Naive B cell (primary cell): ENCODE measurements at regions not wholly inside any gene's neighbourhood (a gene's known extent, or its start where the extent isn't known, plus 50 kb on each side); places are given as distances from the start of the nearest gene placed in this dataset.

Experiments used
- ATAC-seq, 2 donors: fragments of 150-1000 bp; cut with Tn5 transposase; 2 replicates each; pipeline ENCODE4 v1.10.0; 2021; ENCODE audit warnings: low read depth in 2 of 2, mild to moderate bottlenecking in 2 of 2, moderate library complexity in 2 of 2
- DNase-seq: peaks from one replicate; pipeline ENCODE4 v3.0.0; 2022
- H3K27ac Mint-ChIP-seq, 6 donors: one replicate each; pipeline ENCODE4 v1.8.0; 2020 to 2022; ENCODE audit warnings: mild to moderate bottlenecking in 6 of 6, mixed read lengths in 6 of 6, moderate library complexity in 5 of 6, inconsistent platforms in 2 of 6
- H3K27me3 Mint-ChIP-seq, 3 donors: one replicate each; pipeline ENCODE4 v1.8.0; 2021 to 2022; ENCODE audit warnings: mixed read lengths in 3 of 3, mild to moderate bottlenecking in 1 of 3
- H3K36me3 Mint-ChIP-seq, 2 donors: one replicate each; pipeline ENCODE4 v1.8.0; 2020 to 2022; ENCODE audit warnings: mixed read lengths in 2 of 2, inconsistent platforms in 1 of 2, mild to moderate bottlenecking in 1 of 2
- H3K4me1 Mint-ChIP-seq, 3 donors: one replicate each; pipeline ENCODE4 v1.8.0; 2020 to 2022; ENCODE audit warnings: mixed read lengths in 3 of 3, inconsistent platforms in 1 of 3, mild to moderate bottlenecking in 1 of 3, moderate library complexity in 1 of 3
- H3K4me3 Mint-ChIP-seq, 8 donors: one replicate each; pipeline ENCODE4 v1.8.0; 2020 to 2022; ENCODE audit warnings: mild to moderate bottlenecking in 8 of 8, mixed read lengths in 8 of 8, moderate library complexity in 8 of 8, inconsistent platforms in 2 of 8
- H3K9me3 Mint-ChIP-seq, 7 donors: one replicate each; pipeline ENCODE4 v1.8.0; 2020 to 2022; ENCODE audit warnings: mixed read lengths in 7 of 7, mild to moderate bottlenecking in 5 of 7, inconsistent platforms in 2 of 7, moderate library complexity in 1 of 7

DNA sequence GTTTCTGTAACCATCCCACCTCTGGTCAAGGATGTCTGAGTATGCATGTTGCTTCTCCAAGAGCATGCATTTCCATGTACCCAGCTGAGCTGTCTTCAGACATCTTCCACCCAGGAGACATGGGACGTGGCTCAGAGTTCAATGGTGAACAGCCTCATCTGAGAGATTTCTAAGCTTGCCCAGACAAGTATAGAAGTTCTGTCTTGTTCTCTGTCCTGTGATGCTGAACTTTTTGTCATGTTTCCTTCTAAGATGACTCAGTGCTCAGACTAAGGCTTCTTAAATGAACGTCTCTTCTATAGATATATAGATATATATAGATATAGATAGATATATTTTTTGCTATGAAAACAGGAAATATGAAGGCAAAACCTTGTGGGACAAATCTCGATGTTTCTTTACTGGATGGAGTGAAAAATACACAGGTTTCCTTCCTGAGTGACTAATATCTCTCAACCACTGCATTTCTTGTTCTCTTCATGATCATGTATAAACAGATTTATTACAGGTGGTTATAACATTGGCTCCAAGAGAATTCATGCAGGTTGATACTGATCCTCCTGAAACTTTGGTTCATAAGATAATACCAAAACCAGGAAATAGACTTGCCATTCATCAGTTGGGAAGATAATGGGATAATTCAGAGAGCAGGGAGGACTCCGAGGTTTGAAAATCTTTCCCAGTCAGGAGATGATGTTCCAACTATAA lies 168.2 kb downstream of the ZNF518B start:
- peaks cover 3 to 20% (median 12%) of the 10 kb centered on the region in 3 donors for H3K27me3 Mint-ChIP-seq
- H3K36me3 Mint-ChIP-seq, result no peaks in the 10 kb centered on the region
- H3K4me3 Mint-ChIP-seq, result no peak overlapping the region
- ATAC-seq, result no peak
- H3K9me3 Mint-ChIP-seq, result peaks cover 0 to 11% (median 0%) of the 10 kb centered on the region in 7 donors
- no peak for DNase-seq
- no peaks in the 10 kb centered on the region for H3K4me1 Mint-ChIP-seq
- H3K27ac Mint-ChIP-seq, result no peak overlapping the region

DNA sequence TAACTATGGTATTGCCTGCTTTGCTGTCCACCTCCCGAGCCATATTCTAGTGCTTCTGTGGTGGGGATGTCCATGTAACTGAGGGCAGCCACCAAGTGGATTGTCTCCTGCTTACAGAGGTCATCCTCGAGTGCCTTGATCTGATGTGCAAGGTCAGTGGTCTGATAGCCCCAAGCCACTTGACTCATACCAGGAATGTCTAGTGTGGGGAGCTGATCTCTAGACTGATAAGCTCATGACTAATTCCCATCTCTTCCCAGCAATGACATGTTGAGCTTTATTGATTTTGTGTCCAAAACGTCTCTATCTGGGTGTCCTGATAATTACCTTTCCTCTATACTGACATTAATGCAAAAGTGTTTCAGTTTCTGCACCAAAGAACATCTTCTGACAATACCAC lies 168.4 kb upstream of the WDR1 start:
- no peak overlapping the region for H3K27ac Mint-ChIP-seq
- H3K27me3 Mint-ChIP-seq, result peaks cover 0 to 16% (median 0%) of the 10 kb centered on the region in 3 donors
- no peak for DNase-seq
- H3K9me3 Mint-ChIP-seq, result peaks cover 0 to 6% (median 0%) of the 10 kb centered on the region in 7 donors
- no peak for ATAC-seq
- H3K4me3 Mint-ChIP-seq, result no peak overlapping the region
- no peaks in the 10 kb centered on the region for H3K36me3 Mint-ChIP-seq
- H3K4me1 Mint-ChIP-seq, result no peaks in the 10 kb centered on the region

DNA sequence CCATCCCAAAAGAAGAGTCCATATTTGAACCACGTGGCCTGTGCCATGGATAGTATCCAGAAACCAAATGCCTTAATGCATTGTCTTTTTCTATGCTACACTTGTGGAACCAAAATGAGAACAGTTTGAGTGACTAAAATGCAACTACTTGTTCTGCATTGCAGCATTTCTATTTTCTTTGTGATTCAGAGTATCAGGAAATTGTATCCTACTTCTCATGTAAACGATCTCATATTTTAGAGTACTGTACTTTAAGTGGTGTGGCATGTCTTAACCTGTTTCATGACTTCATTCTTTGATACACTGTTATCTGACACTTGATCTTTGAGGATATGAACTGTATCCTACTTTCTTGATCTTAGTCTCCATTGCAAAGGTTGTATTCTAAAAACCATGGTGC lies 167.2 kb upstream of the WDR1 start:
- Mint-ChIP-seq H3K9me3 (peaks cover 0 to 6% (median 0%) of the 10 kb centered on the region in 7 donors), H3K4me3 (no peak overlapping the region), H3K4me1 (no peaks in the 10 kb centered on the region), H3K36me3 (no peaks in the 10 kb centered on the region), H3K27me3 (peaks cover 0 to 16% (median 11%) of the 10 kb centered on the region in 3 donors), H3K27ac (peak overlapping the region in 1 of 6 donors; percentile 86)
- ATAC-seq, result no peak
- no peak for DNase-seq

DNA sequence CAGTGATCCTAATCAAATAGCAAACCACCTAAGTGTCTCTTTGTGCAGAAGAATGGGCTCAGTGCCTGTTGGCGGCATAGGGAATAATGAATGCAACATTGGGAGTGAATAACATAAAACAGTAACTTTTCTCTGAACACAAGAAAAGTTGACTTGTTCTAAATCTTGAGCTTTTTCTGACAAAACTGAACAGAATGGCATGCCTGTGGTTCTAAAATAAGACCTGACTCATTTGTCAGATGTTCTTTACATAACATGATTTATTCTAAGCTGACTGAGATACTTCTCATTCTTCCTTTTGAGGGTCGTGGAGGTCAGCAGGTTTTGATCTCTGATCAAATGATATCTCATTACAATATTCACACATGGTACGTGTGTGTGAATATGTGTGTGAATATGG lies 165.4 kb upstream of the WDR1 start:
- DNase-seq, result no peak
- no peak for ATAC-seq
- Mint-ChIP-seq H3K36me3 (no peaks in the 10 kb centered on the region), H3K27ac (no peak overlapping the region), H3K9me3 (no peaks in the 10 kb centered on the region), H3K4me1 (no peaks in the 10 kb centered on the region), H3K27me3 (peaks cover 0 to 14% (median 12%) of the 10 kb centered on the region in 3 donors), H3K4me3 (no peak overlapping the region)

DNA sequence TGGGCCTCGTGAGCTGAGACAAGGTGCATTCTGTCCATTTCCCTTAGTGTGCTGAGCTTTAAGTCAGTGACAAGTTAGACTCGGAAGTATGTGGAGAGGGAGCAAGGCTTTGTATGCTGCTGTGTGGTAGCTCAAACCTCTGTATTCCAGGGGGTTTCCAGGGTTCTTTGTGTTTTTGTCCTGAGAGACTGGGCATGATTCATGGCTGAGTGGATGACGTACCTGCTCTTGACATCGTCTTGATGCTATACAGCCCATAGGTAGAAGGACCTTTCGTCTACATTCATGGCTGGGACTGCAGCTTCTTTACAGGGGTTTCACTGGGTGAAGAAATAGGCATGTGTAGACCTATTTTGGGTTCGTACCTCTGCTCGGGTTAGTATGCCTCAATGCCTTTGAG lies 162.7 kb upstream of the WDR1 start:
- H3K27me3 Mint-ChIP-seq, result peaks cover 0 to 25% (median 7%) of the 10 kb centered on the region in 3 donors

DNA sequence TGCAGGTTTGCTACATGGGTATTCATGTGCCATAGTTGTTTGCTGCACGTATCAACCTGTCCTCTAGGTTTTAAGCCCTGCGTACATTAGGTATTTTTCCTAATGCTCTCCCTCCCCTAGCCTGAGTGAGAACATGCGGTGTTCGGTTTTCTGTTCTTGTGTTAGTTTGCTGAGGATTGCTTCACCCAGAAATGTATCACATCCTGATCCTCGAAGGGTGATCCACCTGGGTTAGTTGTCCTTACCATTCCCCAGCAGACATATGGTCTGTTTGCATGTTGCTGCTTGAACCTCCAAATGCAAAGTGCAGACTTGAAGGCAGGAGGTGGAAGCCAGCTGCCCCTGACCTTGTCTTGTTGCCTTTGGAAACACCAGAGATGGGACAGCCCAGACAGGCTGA lies 161.5 kb upstream of the WDR1 start:
- no peak overlapping the region for H3K27ac Mint-ChIP-seq
- DNase-seq (no peak), ATAC-seq (no peak)
- H3K27me3 Mint-ChIP-seq, result peaks cover 0 to 33% (median 19%) of the 10 kb centered on the region in 3 donors
- H3K36me3 Mint-ChIP-seq, result no peaks in the 10 kb centered on the region
- H3K9me3 Mint-ChIP-seq, result no peaks in the 10 kb centered on the region
- no peaks in the 10 kb centered on the region for H3K4me1 Mint-ChIP-seq
- no peak overlapping the region for H3K4me3 Mint-ChIP-seq

More for the DNA sequence above, 162.7 kb upstream of the WDR1 start:
- Mint-ChIP-seq H3K9me3 (no peaks in the 10 kb centered on the region), H3K27ac (no peak overlapping the region), H3K4me1 (no peaks in the 10 kb centered on the region), H3K36me3 (no peaks in the 10 kb centered on the region), H3K4me3 (no peak overlapping the region)
- ATAC-seq (no peak), DNase-seq (no peak)

DNA sequence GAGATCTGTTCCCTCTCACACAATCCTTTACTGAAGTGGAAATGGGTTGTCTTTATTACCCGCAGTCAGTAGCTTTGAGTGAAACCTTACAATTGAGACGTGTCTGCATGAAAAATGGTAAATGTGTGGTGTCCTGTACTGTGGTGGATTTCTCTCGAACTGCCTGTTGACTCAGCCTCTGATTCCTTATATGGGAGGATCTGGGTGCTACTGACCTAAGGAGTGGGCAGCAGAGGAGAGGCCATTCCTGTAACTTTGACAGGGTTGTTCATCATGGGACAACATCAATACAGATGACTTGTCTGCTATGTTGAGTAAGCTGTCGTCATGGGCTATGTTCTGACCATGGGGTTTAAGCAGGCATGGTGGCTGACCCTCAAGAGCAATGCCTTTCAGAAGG lies 159.6 kb upstream of the WDR1 start:
- ATAC-seq, result no peak
- H3K4me3 Mint-ChIP-seq, result no peak overlapping the region
- H3K4me1 Mint-ChIP-seq, result no peaks in the 10 kb centered on the region
- no peak for DNase-seq
- no peaks in the 10 kb centered on the region for H3K9me3 Mint-ChIP-seq
- H3K27ac Mint-ChIP-seq, result no peak overlapping the region
- H3K36me3 Mint-ChIP-seq, result no peaks in the 10 kb centered on the region
- peaks cover 0 to 33% (median 19%) of the 10 kb centered on the region in 3 donors for H3K27me3 Mint-ChIP-seq

DNA sequence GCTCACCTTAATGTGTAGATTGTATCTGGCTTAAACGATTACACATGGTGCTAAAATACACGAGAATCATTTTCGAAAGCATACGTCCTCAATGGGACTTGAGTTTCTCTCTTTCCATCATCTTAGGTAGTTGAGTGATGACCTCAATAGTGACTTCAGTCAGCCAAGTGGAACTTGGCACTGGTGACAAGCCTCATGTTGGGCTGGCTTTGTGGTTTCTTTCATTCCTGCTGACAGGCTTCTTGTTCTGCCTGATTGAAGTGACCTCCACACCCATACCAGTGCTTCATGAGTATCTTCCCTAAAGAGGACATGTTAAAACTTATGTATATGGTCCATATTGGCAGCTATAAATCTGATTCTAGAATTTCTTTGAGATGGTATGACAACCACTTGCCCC lies 159.1 kb upstream of the WDR1 start:
- Mint-ChIP-seq H3K4me3 (no peak overlapping the region), H3K9me3 (no peaks in the 10 kb centered on the region), H3K27ac (no peak overlapping the region), H3K36me3 (no peaks in the 10 kb centered on the region), H3K4me1 (no peaks in the 10 kb centered on the region), H3K27me3 (peaks cover 0 to 33% (median 19%) of the 10 kb centered on the region in 3 donors)
- DNase-seq (no peak), ATAC-seq (no peak)

DNA sequence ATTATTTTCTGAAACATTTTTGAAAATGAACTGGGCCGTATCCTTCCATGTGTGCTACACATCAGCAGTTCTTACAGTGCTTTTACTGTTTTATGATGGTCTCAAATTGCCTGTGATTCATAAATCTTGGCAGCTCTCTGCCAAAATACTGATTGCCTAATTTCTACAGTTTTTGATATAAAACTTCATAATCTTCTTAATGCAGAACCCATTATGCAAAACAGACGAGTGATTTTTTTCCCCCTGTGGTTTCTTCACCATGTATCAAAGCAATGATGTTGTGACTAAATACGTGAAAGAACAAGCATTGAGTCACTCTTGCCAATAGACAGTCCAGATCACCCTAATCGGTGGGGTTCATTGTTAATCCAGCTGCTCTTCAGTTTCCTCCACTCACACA lies 156.4 kb upstream of the WDR1 start:
- no peak for ATAC-seq
- no peak overlapping the region for H3K27ac Mint-ChIP-seq

DNA sequence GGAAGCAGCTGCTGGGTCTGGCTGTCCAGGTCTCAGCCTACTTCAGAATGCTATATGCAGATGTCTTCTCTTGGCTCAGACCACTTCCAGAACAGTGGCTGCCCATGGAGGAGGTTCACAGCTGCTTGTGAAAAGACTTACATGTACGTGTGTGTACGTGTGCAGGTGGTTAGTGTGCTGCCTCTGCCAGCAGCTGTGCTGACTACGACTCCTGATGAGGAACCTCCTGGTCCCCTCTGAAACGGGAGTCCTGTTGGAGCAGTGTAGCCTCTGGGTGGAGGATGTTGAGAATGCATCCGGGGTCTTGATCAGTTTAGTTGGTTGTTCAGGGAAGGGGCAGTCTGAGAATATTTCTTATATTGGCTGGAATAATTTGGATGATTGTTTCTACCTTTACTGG lies 155.9 kb upstream of the WDR1 start:
- H3K36me3 Mint-ChIP-seq, result no peaks in the 10 kb centered on the region
- no peak overlapping the region for H3K27ac Mint-ChIP-seq
- DNase-seq (no peak), ATAC-seq (no peak)
- H3K9me3 Mint-ChIP-seq, result no peaks in the 10 kb centered on the region
- peaks cover 0 to 24% (median 21%) of the 10 kb centered on the region in 3 donors for H3K27me3 Mint-ChIP-seq
- H3K4me1 Mint-ChIP-seq, result no peaks in the 10 kb centered on the region
- H3K4me3 Mint-ChIP-seq, result no peak overlapping the region

More for the DNA sequence above, 156.4 kb upstream of the WDR1 start:
- no peak for DNase-seq
- Mint-ChIP-seq H3K36me3 (no peaks in the 10 kb centered on the region), H3K4me3 (no peak overlapping the region), H3K9me3 (no peaks in the 10 kb centered on the region), H3K27me3 (peaks cover 0 to 21% (median 19%) of the 10 kb centered on the region in 3 donors), H3K4me1 (no peaks in the 10 kb centered on the region)

DNA sequence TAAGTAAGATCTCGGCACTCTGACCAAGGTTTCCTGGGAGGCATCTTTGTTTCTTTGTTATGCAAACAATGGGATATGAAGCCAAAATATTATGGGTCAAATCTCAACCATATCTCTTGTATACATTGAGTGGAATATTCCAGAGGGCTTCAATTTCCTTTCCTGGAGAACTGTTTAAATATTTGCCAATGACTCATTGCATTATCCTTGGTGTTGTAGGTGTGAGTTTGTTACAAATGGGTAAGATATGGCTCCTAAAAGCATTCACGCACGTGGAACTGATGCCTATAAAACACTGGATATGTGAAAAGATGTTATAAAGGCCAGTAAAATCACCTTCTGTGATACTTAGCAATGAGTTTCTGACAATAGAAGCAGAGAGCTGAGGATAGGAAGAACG lies 150.5 kb upstream of the WDR1 start:
- no peaks in the 10 kb centered on the region for H3K4me1 Mint-ChIP-seq
- ATAC-seq, result no peak

DNA sequence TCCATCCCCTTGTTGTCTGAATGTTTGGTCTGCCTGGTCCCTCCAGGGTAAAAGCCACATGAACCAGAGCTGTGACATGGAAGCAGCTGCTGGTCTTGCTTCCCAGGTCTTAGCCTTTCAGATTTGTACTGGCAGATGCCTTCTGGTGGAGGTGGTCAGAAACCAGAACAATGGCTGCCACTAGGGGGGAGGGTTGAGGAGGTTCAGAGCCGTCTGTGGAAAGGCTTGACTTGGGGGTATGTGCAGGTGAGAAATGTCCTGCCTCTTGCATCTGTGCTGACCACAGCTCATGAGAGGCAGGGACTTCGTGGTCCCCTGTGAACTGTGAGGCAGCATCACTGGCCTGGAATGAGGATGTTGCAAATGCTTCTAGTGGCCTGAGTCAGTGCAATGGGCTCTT lies 144.2 kb upstream of the WDR1 start:
- no peaks in the 10 kb centered on the region for H3K4me1 Mint-ChIP-seq
- no peaks in the 10 kb centered on the region for H3K36me3 Mint-ChIP-seq
- DNase-seq (no peak), ATAC-seq (no peak)
- H3K27ac Mint-ChIP-seq, result no peak overlapping the region
- peaks cover 0 to 2% (median 0%) of the 10 kb centered on the region in 7 donors for H3K9me3 Mint-ChIP-seq
- H3K27me3 Mint-ChIP-seq, result peaks cover 17 to 38% (median 30%) of the 10 kb centered on the region in 3 donors
- no peak overlapping the region for H3K4me3 Mint-ChIP-seq

More for the DNA sequence above, 150.5 kb upstream of the WDR1 start:
- Mint-ChIP-seq H3K9me3 (no peaks in the 10 kb centered on the region), H3K4me3 (no peak overlapping the region), H3K27me3 (peaks cover 0 to 11% (median 2%) of the 10 kb centered on the region in 3 donors), H3K27ac (no peak overlapping the region), H3K36me3 (no peaks in the 10 kb centered on the region)
- DNase-seq, result no peak

DNA sequence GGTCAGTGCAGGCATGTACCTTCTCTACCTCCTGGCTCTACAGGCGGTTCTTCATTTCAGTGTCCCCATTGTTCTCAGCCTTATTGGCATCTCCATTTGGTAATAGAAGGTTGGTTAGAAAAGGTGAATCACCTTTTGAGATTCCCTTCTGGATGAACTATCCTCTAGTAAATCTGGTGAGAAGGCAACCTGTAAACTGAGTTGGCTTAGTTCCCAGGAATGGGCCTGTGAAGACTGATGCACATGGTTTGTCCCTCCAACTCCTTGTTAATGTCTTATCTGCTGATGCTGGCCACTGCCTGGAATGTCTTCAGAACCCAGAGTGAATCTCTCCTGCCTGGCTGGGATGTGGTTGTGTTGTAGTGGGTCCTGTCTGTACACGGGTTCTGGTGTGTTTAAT lies 143.4 kb upstream of the WDR1 start:
- Mint-ChIP-seq H3K27ac (no peak overlapping the region), H3K9me3 (peaks cover 0 to 2% (median 0%) of the 10 kb centered on the region in 7 donors), H3K36me3 (no peaks in the 10 kb centered on the region), H3K4me1 (no peaks in the 10 kb centered on the region), H3K4me3 (no peak overlapping the region), H3K27me3 (peaks cover 17 to 41% (median 32%) of the 10 kb centered on the region in 3 donors)
- DNase-seq (no peak), ATAC-seq (no peak)

DNA sequence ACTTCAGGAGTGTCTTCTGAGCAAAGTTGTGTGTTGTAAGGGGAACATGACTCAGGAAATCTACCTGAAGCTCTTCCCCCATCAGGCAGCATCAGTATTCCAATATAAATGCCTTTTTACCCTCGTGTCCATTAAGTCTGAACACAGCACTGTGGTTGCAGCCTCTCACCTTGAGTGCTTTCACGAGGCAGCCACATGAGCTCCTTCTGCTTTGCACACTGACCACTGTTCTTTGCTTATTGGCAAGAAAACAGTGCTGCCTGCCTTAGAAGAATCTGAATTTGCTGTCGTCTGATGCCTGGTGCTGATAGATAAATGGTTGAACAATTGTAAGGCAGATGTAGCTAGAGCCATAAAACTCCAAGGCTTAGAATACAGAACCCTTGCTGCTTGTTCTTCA lies 139.6 kb upstream of the WDR1 start:
- H3K27ac Mint-ChIP-seq, result no peak overlapping the region
- peaks cover 18 to 61% (median 41%) of the 10 kb centered on the region in 3 donors for H3K27me3 Mint-ChIP-seq
- no peak for DNase-seq
- no peak for ATAC-seq
- H3K4me1 Mint-ChIP-seq, result no peaks in the 10 kb centered on the region
- peaks cover 0 to 3% (median 0%) of the 10 kb centered on the region in 7 donors for H3K9me3 Mint-ChIP-seq
- H3K36me3 Mint-ChIP-seq, result no peaks in the 10 kb centered on the region
- H3K4me3 Mint-ChIP-seq, result no peak overlapping the region
